NCI-H748 (cell line): ENCODE measurements at regions not wholly inside any gene's neighbourhood (a gene's known extent, or its start where the extent isn't known, plus 50 kb on each side); places are given as distances from the start of the nearest gene placed in this dataset.
"Not testable (repeated sequence)": the region's sequence is repeated elsewhere in the genome, so short reads cannot be mapped to it uniquely, and the experiment has no call there.

Source experiments
- DNase-seq: peaks from one replicate; lab custom pipeline; 2025; ENCODE audit not compliant: unreplicated experiment; lab: John Stamatoyannopoulos, UW

DNA sequence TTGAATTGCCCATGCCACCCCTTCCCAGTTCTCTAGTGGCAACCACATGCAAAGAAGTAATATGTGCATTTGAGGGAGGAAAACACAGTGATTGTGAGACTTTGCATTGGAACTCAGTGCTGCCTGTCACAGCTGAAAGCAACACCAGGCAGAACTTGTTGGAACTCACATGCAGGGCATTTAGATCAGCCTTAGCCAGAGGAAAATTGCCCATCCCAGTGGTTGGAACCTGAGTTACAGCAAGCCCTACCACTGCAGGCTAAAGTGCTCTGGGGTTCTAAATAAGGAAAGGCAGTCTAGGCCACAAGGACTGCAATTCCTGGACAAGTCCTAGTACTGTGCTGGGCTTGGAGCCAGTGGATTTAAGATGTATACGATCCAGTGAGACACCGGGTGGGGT is 245.3 kb upstream of the UFL1 start:
- no peak for DNase-seq

- DNase-seq = no peak
Observed at GRCh38 chr6:96276856-96277255, 244.8 kb upstream of the UFL1 start.

GRCh38 chr6:96279084-96279483 is 242.5 kb upstream of the UFL1 start:
- DNase-seq = no peak

DNA sequence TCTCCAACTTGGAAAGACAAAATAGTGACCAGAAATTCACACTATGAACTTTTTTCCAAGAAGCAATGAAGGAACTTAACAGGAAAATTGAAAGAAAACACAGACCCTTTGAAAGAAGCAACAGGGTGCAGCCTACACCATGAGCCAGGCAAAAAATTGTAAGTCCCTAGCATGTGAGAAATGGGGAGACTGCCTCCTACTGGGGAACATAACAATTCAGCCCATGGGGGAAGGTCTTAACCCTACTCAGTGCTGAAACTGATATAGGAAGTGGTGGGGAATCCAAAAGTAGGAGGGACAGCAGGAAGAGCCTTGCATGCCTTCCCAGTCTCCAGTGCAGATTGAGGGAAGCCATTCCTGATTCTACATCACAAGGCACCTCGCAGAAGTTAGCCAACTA is 235.1 kb upstream of the UFL1 start:
- no peak for DNase-seq

- DNase-seq = no peak
Observed at GRCh38 chr6:96299525-96299924, 222.1 kb upstream of the UFL1 start.

DNA sequence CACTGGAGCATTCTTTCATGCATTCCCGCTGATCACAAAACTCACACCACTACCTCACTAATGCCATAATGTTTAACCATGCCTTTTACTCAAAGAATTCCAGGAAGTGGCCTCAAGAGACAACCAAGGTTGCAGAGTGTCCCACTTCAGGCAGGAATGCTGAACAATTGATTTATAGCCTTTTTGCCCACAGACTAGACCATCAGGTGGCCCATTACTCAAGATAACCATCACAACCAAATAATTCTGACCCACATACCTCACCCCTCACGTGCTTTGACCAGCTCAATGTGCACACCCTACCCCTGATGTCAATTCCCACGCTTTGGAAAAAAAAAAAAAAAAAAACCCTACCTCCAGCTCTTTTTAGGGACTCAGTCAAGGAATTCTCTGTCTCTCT is 220.6 kb upstream of the UFL1 start:
- no peak for DNase-seq

DNA sequence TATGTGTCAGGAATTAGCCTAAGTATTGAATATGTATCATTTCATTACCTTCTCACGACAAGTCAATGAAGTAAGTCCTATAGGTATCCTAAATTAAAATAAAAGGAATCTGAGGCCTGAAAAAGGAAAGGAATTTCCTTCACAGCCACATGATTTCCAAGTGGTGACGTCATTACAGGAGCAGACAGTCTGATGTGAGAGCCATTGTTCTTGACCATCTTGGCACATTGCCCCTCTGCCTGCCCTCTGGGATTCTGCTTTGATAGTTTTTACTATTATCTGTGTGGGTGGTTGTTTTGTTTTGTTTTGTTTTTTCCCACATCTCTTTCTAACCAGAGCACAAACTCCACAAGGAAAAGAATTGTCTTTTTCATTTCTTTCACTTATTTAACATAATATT is 219.8 kb upstream of the UFL1 start:
- DNase-seq = peak; percentile 7

DNA sequence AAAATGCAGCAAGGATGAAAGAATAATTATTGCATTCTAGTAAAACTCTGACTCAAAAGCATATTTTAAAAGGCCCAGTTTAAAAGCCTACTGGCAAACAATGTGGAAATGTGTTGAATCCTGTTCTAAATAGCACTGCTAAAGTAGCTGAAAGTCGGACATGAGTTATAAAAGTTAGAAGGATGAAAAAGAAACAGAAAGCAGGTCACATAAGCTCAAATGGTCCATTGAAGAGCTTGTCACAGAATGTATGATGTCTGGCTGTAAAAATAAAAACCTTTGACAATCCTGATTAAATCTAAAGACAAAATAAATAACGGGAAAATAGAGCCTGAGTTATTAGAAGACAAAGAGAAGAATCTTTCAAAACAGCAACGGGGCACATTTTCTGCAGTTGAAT is 218.6 kb upstream of the UFL1 start:
- DNase-seq = no peak

GRCh38 chr6:96304997-96305396 is 216.6 kb upstream of the UFL1 start:
- no peak for DNase-seq

DNA sequence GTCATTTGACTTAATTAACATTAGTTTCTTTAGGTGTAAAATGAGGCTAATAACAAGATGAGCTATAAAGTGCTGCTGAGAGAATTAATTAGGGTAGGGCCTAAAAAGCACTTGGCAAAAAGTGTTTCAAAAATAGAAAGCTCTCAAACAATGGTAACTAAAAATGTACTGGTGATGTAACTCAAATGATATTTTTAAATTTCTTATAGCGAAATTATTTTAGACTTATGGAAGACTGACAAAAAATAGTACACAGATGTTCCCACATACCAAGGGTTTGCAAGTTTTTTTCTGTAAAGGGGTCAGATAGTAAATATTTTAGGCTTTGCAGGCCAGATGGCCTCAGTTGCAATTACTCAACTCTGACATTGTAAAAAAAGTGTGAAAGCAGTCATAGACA is 190.7 kb upstream of the UFL1 start:
- DNase-seq = no peak

DNA sequence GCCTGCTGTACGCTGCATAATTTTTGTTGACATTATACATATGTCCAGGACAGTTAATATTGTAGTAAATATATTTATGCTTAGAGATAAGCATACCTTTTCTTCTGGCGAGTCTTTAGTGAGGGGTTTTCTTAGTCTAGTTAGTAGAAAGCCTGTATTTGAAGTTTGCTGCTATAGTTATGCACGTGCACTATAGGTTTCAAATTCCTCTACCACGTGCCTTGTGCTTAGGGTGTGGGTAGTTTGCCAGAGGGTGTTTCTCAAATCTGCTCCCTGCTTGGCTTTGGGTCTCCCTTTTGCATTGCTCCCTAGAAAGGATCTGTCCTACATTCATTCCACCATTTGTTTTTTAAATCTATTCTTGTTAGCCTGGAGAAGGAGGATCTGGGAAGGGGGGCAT is 181.4 kb upstream of the UFL1 start:
- DNase-seq = no peak

- no peak for DNase-seq
Observed at GRCh38 chr6:96345501-96345900, 176.1 kb upstream of the UFL1 start.

DNA sequence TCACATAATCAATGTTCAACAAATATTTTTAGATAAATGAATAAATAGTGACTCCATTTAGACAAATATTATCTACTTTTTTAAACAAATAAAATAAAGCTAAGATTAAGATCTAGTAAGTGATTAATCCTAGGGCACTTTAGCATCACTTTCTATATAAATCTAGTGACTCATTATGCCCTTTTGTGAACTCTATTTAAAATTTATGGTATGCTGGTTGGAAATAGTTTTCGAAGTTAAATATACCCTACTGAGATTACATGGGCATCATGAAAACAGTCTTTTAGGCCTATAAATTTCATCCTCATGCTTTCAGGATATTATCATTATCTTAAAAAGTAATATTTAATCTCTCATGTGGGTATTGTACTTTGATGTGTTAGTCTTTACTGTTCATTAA is 140.4 kb upstream of the UFL1 start:
- DNase-seq = no peak

DNA sequence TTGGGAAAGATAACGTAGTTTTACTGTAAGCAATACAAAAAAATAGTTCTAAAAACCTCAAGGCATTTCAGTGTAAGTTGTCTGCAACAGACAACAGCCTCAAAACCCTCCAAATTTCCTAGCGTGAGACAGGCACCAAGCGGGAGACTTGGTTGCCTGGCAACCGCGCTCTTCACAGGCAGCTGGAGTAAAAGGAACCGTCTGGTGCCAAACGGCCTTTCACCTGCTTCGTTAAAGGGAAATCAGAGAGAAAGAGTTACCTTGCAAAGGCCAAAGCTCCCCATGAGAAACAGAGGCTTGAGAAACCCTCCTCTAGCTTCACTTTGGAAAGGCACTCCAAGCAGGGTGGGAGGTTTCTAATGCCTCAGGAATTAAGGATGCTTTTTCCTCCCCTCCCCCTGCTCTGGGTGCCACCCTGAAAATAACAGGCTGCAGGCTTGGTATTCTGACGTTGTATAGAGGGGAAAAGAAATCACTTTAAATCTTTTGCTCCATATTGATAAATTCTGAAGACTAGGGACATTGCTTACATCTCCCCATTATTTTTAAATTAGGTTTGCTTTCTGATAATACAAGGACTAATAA is 129.7 kb upstream of the UFL1 start:
- peak; percentile 98 for DNase-seq

DNA sequence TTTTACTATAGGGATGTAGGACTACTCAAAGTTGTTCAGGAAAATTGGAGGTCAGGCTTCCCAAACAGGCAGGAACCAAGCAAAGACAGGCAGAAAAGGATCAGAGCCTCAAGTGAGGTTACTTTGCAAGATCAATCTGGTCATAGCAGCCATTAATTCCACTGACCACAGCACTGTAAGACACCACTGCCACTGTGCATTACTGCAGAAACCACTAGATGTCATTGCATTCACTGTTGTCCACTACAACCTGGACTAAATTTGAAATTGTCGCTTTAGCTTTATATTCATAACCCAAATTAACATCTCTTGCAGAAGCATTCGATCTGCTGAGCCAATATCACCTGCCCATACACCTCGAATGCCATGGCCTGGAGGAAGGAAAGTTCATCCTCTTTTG is 126.9 kb upstream of the UFL1 start:
- DNase-seq = peak; percentile 58

DNA sequence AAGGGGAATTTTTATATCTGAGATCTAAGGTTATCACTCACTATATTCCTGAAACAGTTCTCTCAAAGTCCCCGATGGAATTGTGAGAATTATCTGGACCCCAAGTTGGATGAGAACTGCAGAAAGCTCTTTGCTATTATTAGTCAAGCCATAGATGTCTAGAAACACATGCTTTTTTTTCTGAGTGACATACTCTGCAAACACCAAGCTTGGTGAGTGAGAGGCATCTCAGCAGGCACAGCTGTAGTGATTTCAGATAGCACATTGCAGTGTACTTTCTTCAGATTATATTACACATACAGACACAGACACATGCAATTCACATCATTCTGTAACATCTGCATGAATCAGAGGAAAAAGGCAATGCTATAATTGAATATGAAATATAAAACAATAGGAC is 111.1 kb upstream of the UFL1 start:
- no peak for DNase-seq

- no peak for DNase-seq
Observed at GRCh38 chr6:96420294-96420693, 101.3 kb upstream of the UFL1 start.

- no peak for DNase-seq
Observed at GRCh38 chr6:96433950-96434349, 87.7 kb upstream of the UFL1 start.

- no peak for DNase-seq
Observed at GRCh38 chr6:96436398-96436797, 85.2 kb upstream of the UFL1 start.

DNA sequence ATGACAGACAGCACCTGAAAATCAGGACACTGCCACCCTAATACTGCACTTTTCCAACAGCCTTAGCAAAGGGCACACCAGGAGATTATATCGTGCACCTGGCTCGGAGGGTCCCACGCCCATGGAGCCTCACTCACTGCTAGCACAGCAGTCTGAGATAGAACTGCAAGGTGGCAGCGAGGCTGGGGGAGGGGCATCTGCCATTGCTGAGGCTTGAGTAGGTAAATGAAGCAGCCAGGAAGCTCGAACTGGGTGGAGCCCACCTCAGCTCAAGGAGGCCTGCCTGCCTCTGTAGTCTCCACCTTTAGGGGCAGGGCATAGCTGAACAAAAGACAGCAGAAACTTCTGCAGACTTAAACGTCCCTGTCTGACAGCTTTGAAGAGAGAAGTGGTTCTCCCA is 84.4 kb upstream of the UFL1 start:
- not testable (repeated sequence) for DNase-seq

DNA sequence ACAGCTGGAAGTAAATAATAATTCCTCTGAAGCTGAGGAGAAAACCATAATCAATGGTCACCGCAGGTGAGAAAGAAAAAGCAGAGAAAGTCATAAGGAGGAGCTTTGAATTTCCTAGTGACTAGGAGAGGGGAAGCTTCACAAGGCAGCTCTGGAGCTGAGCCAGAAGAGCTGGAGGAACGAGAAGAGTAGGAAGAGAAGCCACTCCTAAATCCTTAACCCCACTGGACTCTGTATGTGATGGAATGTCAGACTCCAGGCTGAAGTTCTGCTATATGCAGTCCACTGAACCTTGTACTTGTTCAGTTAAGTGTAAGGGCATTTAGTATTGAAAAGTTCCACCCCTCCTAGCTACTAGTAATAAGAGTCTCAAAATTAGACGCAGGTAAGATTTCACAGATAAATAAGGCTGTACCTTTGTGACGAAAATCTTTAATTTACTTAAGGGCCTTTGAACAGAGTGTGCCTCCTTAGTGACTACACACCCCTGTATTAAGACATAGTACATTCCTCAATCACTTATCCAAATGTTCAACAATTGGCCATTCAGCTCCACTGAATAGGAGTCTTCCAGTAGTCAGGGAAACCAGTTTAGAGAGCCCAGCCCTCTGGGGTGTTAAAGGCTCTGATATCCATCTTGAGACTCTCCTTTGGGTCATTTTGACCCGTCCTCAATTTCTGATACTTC is 71.4 kb upstream of the UFL1 start:
- DNase-seq = no peak

GRCh38 chr6:96450770-96451130 is 70.9 kb upstream of the UFL1 start:
- no peak for DNase-seq

DNA sequence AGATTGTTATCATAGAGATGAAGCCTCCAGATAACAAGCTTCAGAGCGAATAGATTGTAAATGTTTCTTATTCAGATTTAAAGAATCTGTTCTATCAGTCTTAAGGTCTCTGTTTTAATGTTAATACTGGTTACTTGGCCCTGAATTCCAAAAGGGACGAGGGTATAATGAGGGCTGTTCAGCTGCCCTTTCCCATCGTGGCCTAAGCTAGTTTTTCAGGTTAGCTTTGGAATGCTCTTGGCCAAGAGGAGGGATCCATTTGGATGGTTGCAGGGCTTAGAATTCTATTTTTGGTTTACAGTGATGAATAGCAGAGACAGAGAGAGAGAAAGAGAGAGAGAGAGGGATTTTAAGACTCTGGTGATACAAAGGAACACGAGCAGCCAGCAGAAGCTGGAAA is 62.8 kb upstream of the UFL1 start:
- DNase-seq = no peak
